Stimulated activated CD8-positive, alpha-beta memory T cell treated with anti-CD3 and anti-CD28 coated beads, Interleukin-2, amount 100 ng/mL, for 1 hour (primary cell): ENCODE measurements at regions not wholly inside any gene's neighbourhood (a gene's known extent, or its start where the extent isn't known, plus 50 kb on each side); places are given as distances from the start of the nearest gene placed in this dataset.
"Not testable (repeated sequence)": the region's sequence is repeated elsewhere in the genome, so short reads cannot be mapped to it uniquely, and the experiment has no call there.

Source experiments
- DNase-seq, 2 donors: peaks; one replicate each; pipeline ENCODE4 v3.0.0-alpha.2; 2020; ENCODE audit warnings: low read depth in 2 of 2

- DNase-seq, result no peak
These were observed 51.1 kb upstream of the CRY1 start for GRCh38 chr12:107144441-107144840.

- DNase-seq, result no peak
These were observed 51.6 kb upstream of the CRY1 start for GRCh38 chr12:107144990-107145389.

DNA sequence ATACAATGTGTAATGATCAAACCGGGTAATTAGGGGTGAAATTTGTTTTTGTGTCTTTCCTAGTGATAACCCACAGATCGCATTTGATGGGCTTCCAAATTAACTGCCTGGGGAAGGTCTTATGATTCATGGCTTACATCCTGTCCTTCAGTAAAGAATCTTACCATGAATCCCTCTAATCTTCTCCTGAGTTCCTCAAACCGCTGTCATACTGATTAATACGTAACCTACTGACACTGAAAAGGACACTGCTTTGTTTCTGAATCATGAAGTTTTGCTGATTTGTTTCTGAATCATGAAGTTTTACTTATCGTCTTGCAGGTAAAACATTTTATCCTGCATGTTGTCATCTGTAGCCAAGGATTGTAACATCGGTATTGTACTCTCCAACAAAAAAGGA, 52.0 kb upstream of the CRY1 start:
- no peak for DNase-seq

- no peak for DNase-seq
These were observed 54.8 kb upstream of the CRY1 start for GRCh38 chr12:107148107-107148506.

GRCh38 chr12:107152315-107152714, 59.0 kb upstream of the CRY1 start:
- DNase-seq, result no peak

DNA sequence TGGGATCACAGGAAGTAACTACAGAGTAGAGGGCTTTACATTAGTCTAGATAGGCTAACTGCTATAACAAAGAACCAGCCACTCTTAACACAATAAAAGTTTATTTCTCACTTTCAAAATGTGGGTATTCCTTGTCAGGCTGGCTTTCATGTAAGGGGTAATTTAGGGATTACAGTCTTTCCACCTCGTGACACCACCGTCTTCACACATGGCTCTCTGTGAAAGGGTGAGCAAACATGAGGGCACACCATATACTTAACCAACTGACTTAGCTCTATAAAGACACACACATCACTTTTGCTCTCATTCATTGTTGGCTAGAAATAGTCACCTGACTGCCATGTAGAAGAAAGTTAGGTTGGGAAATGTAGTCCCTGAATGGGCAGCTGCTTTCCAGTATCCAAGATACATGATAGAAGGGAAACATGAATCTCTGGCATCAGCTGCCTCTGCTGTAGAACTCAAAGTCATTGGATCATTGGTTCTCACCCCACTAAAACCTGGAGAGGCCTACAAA, 66.1 kb upstream of the CRY1 start:
- no peak for DNase-seq

GRCh38 chr12:107163413-107163812, 70.1 kb upstream of the CRY1 start:
- DNase-seq, result no peak

DNA sequence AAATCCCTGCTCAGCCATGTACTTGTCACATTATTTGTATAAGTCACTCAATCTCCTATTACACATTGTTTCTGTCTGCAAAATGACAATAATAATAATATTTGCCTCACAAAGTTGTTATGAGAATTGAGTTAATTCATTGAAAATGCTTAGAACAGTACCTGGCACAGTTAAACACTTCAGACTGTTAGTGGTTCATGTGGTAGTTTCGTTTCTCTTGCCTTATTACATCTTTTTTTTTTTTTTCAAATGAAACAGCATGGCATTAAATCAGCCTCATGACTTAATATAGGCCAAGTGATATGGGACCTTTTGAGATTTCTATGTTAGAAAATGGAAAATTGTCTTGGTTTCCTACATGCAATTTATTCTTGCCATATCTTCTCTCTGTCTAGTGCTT, 71.0 kb upstream of the CRY1 start:
- no peak for DNase-seq

DNA sequence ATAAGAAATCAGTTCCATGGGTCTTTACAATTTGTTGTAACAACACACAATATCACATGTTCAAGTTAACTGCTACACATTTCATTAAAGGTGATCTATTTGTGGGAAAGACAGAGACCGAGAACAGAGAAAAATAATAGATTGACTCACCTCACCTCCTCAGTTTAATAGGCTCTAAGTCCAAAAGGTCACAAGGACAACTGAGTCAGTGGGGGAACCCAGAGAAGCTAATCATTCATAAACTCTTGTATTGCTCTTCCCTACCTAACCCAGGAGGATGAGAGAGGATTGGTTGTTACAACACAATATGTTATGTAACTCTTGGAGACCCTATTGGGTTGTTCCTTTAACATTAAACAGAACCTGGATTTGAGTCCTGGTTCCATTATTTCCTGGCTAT, 72.2 kb upstream of the CRY1 start:
- DNase-seq, result no peak

DNA sequence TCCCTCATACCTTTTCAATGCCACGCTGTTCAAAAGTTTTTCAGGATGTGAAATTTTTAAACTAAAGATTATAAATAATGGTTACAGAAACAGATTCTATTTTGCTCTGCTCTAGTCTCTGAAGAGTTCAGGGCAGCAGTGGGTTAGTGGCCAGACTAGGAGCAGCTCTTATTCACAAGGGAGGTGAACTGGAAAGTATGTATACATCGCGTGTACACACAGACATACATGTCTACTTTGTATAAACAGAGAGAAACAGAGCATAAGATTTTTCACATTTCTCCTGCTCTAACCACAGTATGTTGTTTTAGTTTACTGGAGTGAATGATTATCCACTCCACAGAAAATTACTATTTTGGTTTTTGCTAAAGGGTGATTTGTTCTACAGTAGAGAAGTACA, 74.4 kb upstream of the CRY1 start:
- DNase-seq, result no peak

DNA sequence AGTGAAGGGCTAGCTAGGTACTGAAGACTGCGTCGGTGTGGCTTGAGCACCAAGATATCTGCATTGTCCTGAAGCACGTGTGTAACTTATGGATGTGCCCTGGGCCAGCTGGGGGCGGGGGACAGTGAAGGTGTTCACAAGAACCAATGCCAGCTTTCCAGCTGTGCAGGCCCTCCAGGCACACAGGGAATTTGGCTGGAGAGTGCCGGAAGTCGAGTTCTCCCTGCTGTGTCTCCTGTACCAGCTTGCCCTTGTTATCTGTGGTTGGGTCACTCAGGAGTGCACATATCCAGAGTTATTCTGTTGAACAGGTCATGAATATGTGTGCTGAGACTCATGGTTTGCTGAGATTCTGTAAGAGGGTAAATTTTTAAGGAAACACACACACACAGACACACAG, 75.9 kb upstream of the CRY1 start:
- DNase-seq, result no peak

- DNase-seq, result peak in 1 of 2 donors; percentile 7
These were observed 85.4 kb upstream of the CRY1 start for GRCh38 chr12:107178776-107179175.

DNA sequence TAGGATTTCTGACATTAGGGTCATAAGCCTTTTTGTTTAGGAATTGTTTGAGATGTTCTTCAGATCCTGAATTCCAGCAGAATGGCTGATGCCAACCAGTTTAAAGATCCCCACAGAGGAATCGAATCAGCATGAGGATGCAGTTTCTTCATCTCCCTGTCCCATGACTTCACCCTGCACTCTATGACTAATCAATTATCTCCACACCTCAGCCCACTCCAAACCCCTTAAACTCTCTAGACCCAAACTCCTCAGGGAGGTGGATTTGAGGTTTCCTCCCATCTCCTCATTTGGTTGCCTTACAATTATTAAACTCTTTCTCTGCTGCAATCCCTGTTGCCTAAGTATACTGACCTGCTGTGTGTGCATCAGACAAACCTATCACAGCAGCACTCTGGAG, 86.5 kb upstream of the CRY1 start:
- no peak for DNase-seq

DNA sequence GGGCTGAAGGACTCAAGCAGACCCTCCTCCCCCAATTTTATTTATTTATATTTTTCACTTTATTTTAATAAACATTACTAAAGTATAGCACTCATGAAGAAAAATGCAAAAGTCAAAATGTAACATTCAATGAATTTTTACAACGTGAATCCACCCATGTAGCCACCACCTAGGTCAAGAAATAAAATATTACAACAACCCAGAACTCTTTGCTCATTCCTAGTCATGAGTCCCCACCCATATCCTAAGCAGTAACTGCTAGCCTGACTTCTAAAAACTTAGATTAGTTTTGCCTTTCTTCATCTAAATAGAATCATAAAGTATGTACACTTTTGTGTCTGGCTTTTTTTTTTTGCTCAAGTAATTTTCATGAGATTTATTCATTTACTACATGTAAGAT, 86.9 kb upstream of the CRY1 start:
- DNase-seq, result no peak

DNA sequence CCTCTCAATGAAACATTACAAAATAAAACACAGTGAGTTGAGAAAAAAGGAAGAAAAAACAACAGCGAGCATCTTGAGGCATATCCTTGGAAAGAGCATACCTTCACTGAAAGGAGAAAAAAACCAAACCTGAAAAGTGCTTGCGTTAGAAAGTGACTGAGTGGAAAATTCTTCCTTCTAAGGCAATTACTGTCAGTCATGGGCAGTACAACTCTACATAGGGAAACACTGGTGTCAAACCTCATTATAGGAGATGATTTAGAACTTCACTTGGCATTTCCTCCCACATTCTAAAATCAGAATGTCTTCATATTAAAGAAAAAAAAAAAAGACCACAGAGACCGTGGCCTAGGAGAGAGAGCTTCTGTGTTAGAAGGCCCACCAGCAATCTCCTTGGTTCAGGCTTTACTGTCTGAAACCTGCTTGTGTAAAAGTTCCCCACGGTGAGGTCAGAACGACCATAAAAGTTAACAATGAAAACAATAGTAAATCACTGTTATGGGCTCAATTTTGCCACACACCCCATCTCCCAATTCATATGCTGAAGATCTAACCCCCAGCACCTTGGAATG, 91.1 kb upstream of the CRY1 start:
- no peak for DNase-seq

DNA sequence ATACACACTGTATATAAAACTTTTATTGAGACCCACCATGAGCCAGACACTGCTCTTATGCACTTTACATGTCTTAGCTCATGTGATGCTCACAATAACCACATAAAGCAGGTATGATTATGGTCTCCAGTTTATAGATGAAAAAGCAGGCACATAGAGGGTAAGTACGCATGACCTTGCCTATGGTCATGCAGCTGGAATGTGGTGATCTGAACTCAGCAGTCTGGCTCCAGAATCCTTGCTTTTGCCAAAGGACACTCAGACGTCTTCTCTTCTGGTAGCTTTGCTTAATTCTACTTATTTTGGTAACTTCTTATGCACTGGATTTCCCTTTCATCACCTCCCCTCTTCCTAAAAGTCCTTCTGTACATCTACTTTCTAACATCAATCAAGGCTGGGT, 103.3 kb upstream of the CRY1 start:
- DNase-seq, result no peak

GRCh38 chr12:107200394-107200793, 107.0 kb upstream of the CRY1 start:
- DNase-seq, result no peak

- DNase-seq, result no peak
These were observed 114.7 kb upstream of the CRY1 start for GRCh38 chr12:107207931-107208525.

DNA sequence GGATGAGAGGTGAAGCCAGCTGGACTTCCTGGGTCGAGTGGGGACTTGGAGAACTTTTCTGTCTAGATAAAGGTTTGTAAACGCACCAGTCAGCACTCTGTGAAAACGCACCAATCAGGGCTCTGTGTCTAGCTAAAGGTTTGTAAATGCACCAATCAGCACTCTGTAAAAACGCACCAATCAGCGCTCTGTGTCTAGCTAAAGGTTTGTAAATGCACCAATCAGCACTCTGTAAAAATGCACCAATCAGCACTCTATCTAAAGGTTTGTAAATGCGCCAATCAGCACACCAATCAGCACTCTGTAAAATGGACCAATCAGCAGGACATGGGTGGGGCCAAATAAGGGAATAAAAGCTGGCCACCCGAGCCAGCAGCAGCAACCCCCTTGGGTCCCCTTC, 116.4 kb upstream of the CRY1 start:
- not testable (repeated sequence) for DNase-seq

GRCh38 chr12:107214373-107214773, 121.0 kb upstream of the CRY1 start:
- not testable (repeated sequence) for DNase-seq

DNA sequence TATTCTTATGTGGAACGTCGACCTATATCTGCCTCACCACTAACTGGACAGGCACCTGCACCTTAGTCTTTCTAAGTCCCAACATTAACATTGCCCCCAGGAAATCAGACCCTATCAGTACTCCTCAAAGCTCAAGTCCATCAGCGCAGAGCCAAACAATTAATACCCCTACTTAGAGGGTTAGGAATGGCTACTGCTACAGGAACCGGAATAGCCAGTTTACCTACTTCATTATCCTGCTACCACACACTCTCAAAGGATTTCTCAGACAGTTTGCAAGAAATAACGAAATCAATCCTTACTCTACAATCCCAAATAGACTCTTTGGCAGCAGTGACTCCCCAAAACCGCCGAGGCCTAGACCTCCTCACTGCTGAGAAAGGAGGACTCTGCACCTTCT, 123.1 kb upstream of the CRY1 start:
- not testable (repeated sequence) for DNase-seq

- DNase-seq, result no peak
These were observed 126.0 kb upstream of the CRY1 start for GRCh38 chr12:107219301-107219700.

- no peak for DNase-seq
These were observed 128.6 kb upstream of the CRY1 start for GRCh38 chr12:107221913-107222312.

- DNase-seq, result no peak
These were observed 130.5 kb upstream of the CRY1 start for GRCh38 chr12:107223821-107224220.
